HG03159 (cell line): ENCODE measurements at regions not wholly inside any gene's neighbourhood (a gene's known extent, or its start where the extent isn't known, plus 50 kb on each side); places are given as distances from the start of the nearest gene placed in this dataset.

Source experiments
- ATAC-seq: cut with Tn5 transposase; IDR thresholded peaks from one replicate; pipeline ENCODE4 v1.9.1; 2021; ENCODE audit warnings: mild to moderate bottlenecking, moderate library complexity; ENCODE audit not compliant: unreplicated experiment

GRCh38 chr4:148779771-148780170, 337.6 kb upstream of the NR3C2 start:
- ATAC-seq: no peak

- no peak for ATAC-seq
Observed at GRCh38 chr4:148778980-148779675, 336.9 kb upstream of the NR3C2 start.

GRCh38 chr4:148776941-148777340, 334.7 kb upstream of the NR3C2 start:
- no peak for ATAC-seq

DNA sequence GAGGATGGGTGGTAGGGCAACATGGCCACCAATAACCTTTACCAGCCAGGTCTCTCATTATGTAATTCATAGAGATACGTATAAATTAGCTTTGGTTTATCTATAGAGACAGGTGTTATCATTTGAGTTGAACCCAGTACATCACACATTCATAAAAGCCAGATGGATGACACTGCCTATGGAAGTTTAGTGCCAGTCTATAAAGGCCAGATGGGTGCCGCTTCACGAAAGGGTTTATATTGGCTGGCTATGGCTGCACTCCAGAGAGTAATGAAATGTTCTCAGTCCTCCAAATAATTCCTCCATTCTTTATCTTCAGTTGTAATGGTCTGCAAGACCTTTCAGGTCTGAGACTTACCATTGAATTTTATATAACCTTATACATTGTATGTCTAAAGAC, 331.9 kb upstream of the NR3C2 start:
- ATAC-seq: no peak

GRCh38 chr4:148773313-148773712, 331.1 kb upstream of the NR3C2 start:
- ATAC-seq: no peak

- no peak for ATAC-seq
Observed at GRCh38 chr4:148770848-148771247, 328.6 kb upstream of the NR3C2 start.

DNA sequence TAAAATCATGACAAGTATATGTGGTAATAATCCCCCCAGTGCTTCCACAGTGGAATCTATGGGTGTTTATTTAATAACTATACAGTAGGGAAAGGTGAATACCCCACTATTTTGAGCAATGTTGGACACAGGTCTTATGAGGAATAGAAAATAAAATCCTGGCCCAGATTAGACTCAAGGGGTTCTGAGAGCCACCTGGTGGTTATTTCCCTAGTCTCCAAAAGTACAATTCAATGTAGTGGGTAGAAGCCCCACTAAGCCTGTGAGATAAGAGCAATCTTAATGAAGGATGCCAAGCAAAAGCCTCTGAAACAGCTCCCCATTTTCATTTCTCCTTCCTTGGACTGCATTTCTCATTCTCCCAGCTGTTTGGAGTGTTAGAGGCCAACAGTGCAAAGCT, 328.2 kb upstream of the NR3C2 start:
- ATAC-seq: no peak

GRCh38 chr4:148764720-148765119, 322.5 kb upstream of the NR3C2 start:
- ATAC-seq: no peak

DNA sequence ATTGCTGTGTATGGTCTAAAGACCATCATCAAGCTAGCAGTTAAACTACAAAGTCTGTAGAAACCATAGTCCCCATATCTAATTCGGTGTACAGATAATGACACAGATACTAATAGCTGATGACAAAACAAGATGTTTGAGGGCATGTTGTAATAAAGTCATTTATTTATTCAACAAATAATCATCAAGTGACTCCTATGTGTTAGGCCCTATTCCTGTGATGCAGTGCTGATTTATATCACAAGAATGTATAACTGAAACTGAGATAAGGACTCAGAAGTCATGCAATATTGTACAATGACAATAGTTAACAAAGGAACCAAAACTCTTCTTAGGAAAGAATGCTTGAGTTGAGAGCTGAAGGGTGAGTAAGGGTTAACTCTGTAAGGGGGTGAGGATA, 315.0 kb upstream of the NR3C2 start:
- no peak for ATAC-seq

- ATAC-seq: no peak
Observed at GRCh38 chr4:148749403-148749802, 307.2 kb upstream of the NR3C2 start.

- ATAC-seq: no peak
Observed at GRCh38 chr4:148747721-148748268, 305.6 kb upstream of the NR3C2 start.

GRCh38 chr4:148740701-148741100, 298.5 kb upstream of the NR3C2 start:
- no peak for ATAC-seq

GRCh38 chr4:148737061-148737770, 295.0 kb upstream of the NR3C2 start:
- ATAC-seq: no peak

- no peak for ATAC-seq
Observed at GRCh38 chr4:148735432-148736155, 293.4 kb upstream of the NR3C2 start.

GRCh38 chr4:148730766-148731165, 288.6 kb upstream of the NR3C2 start:
- ATAC-seq: no peak

DNA sequence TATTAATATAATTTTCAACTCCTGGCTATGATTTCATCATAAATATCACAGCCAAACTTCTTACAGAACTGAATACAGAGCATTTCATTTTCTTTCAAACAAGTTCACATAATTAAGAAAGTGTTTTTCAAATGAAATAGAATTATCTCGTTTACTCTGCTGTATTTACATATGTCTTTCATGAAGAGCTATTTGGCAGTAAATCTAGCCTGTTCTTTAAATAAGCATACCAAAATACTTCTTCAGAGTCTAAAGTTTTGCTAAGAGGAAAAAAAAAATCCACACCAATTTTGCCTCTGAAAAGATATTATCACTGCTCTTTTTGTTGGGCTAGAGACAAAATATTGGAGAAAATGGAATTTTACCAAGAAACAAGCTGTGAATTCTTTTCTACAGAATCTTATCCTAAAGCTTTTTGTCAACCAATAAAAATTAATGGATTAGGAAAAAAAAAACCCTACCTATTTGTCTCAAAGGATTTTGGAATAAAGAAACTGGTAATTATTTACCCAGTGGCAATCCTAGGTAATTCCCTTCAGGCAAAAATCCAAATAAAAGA, 287.9 kb upstream of the NR3C2 start:
- ATAC-seq: no peak

- no peak for ATAC-seq
Observed at GRCh38 chr4:148717988-148718387, 275.8 kb upstream of the NR3C2 start.

DNA sequence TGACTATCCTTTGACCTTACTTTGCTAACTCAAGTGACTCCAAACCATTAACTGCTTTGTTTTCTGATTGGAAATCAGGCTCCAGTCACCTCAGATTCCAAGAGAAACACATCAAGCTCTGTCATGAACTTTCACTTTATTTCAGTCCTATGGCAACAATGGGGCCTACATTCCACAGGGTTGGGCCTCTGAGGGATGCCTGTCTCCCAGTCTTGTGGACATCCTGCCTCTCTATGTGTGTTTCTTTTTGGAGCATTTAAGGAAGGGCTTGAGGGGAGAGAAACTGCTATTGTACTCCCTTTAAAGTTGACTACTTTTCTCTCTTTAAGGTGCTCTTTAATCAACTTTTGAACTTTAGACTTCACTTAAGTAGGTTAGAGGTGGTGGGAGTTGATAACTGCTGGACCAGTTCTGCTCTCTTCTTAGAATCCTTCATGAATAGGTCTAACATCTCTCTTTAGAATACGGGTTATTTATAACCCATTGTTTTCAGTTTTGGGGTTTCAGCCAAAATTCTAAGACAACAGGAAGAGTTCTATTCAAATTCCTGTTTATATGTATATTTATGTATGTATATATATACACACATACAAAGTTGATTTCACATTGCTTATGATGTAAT, 274.3 kb upstream of the NR3C2 start:
- no peak for ATAC-seq

GRCh38 chr4:148704291-148704690, 262.1 kb upstream of the NR3C2 start:
- ATAC-seq: no peak

GRCh38 chr4:148694702-148695101, 252.5 kb upstream of the NR3C2 start:
- ATAC-seq: no peak
